PC-9 (cell line): ENCODE measurements at regions not wholly inside any gene's neighbourhood (a gene's known extent, or its start where the extent isn't known, plus 50 kb on each side); places are given as distances from the start of the nearest gene placed in this dataset.

Experiments used
- BruUV-seq: library from RNA; stranded (reverse); fragments of 400-500 nt; replicated peaks from 2 replicates; lab custom pipeline; 2021; lab: Mats Ljungman, UMichigan
- CTCF ChIA-PET: fragments of 300-600 bp; sonication (Branson Sonifier 250); formaldehyde crosslinking; loops from one replicate; lab custom pipeline; 2022; ENCODE audit warnings: antibody characterized with exemption; lab: Charles Lee
- POLR2A ChIA-PET: fragments of 300-600 bp; sonication (Branson Sonifier 250); formaldehyde crosslinking; loops from one replicate; lab custom pipeline; 2022; ENCODE audit warnings: antibody characterized with exemption; ENCODE audit not compliant: unreplicated experiment; lab: Charles Lee
- DNase-seq, 2 experiments: peaks; one replicate each; pipeline versions ENCODE4 v3.0.0 to v3.0.0-alpha.2; 2015 to 2022; ENCODE audit warnings: mixed read lengths in 1 of 2
- H2AFZ ChIP-seq: fragments of 200-600 bp; sonication (generic); 2 replicates; pipeline ENCODE4 v1.8.1; 2017; ENCODE audit warnings: antibody characterized with exemption
- H3F3A ChIP-seq: fragments of 200-600 bp; sonication (generic); 2 replicates; pipeline ENCODE4 v1.8.1; 2017; ENCODE audit warnings: antibody characterized with exemption, mild to moderate bottlenecking, low read depth; ENCODE audit not compliant: insufficient read depth
- H3K27ac ChIP-seq: fragments of 200-600 bp; sonication (generic); 2 replicates; pipeline ENCODE4 v1.6.1; 2016; ENCODE audit warnings: mixed run types
- H3K27me3 ChIP-seq: fragments of 200-600 bp; sonication (generic); 2 replicates; pipeline ENCODE4 v1.6.1; 2016; ENCODE audit warnings: low read depth, mixed run types; ENCODE audit not compliant: insufficient read depth
- H3K36me3 ChIP-seq: fragments of 200-600 bp; sonication (generic); 2 replicates; pipeline ENCODE4 v1.6.1; 2016; ENCODE audit warnings: low read depth, mixed run types
- H3K4me1 ChIP-seq: fragments of 200-600 bp; sonication (generic); replicated peaks from 2 replicates; pipeline ENCODE4 v1.6.1; 2016; ENCODE audit warnings: mixed run types; ENCODE audit not compliant: insufficient read depth
- H3K4me2 ChIP-seq: fragments of 200-600 bp; sonication (generic); 2 replicates; pipeline ENCODE4 v1.6.1; 2017; ENCODE audit warnings: mixed run types
- H3K4me3 ChIP-seq: fragments of 200-600 bp; sonication (generic); 2 replicates; pipeline ENCODE4 v1.6.1; 2016; ENCODE audit warnings: mixed run types
- H3K79me2 ChIP-seq: fragments of 200-600 bp; sonication (generic); 2 replicates; pipeline ENCODE4 v1.6.1; 2017; ENCODE audit warnings: low read depth, mixed run types
- H3K9me2 ChIP-seq: fragments of 200-600 bp; sonication (generic); 2 replicates; pipeline ENCODE4 v1.8.1; 2017; ENCODE audit warnings: mild to moderate bottlenecking; ENCODE audit not compliant: insufficient read depth
- H3K9me3 ChIP-seq: fragments of 200-600 bp; sonication (generic); 2 replicates; pipeline ENCODE4 v1.8.1; 2016; ENCODE audit warnings: low read depth; ENCODE audit not compliant: insufficient read depth
- H4K20me1 ChIP-seq: fragments of 200-600 bp; sonication (generic); 2 replicates; pipeline ENCODE4 v1.8.1; 2017; ENCODE audit not compliant: insufficient read depth
- CTCF ChIP-seq: fragments of 200-600 bp; sonication (generic); conservative IDR thresholded peaks from 2 replicates; pipeline ENCODE4 v1.6.1; 2017; ENCODE audit warnings: mixed run types, antibody characterized with exemption, mild to moderate bottlenecking, moderate library complexity
- EZH2 ChIP-seq: fragments of 200-600 bp; sonication (generic); IDR thresholded peaks from 2 replicates; pipeline ENCODE4 v1.8.0; 2017; ENCODE audit warnings: antibody characterized with exemption, low read depth
- intact Hi-C: fragments of 100-400 bp; cut with micrococcal nuclease; formaldehyde crosslinking; loops from one replicate; pipeline ENCODE4 v1.10.0; 2022; ENCODE audit not compliant: unreplicated experiment

- Histone ChIP-seq H3K4me3 (no peak overlapping the region), H3K27ac (no peak overlapping the region), H3K79me2 (no peaks in the 10 kb centered on the region), H3K9me3 (no peaks in the 10 kb centered on the region), H3K4me1 (no peaks in the 10 kb centered on the region), H3K27me3 (no peaks in the 10 kb centered on the region), H2AFZ (no peak overlapping the region), H3K36me3 (no peaks in the 10 kb centered on the region), H3K4me2 (no peak overlapping the region), H3K9me2 (no peaks in the 10 kb centered on the region), H3F3A (no peaks in the 10 kb centered on the region), H4K20me1 (no peaks in the 10 kb centered on the region)
- intact Hi-C loops: no loop called here
- DNase-seq: no peak
- BruUV-seq: no TSS peak
- POLR2A ChIA-PET: no interaction called here
- CTCF ChIA-PET: no interaction called here
- TF ChIP-seq CTCF (no peak), EZH2 (no peak)
These were observed 278.0 kb downstream of the HLX start for GRCh38 chr1:221157026-221157761.

GRCh38 chr1:221159608-221160007 lies 280.4 kb downstream of the HLX start:
- Histone ChIP-seq H3K27ac (no peak overlapping the region), H3K9me2 (no peaks in the 10 kb centered on the region), H3K4me2 (no peak overlapping the region), H3K36me3 (no peaks in the 10 kb centered on the region), H2AFZ (no peak overlapping the region), H3K9me3 (no peaks in the 10 kb centered on the region), H3K27me3 (no peaks in the 10 kb centered on the region), H4K20me1 (no peaks in the 10 kb centered on the region), H3K79me2 (no peaks in the 10 kb centered on the region), H3F3A (no peaks in the 10 kb centered on the region), H3K4me1 (no peaks in the 10 kb centered on the region), H3K4me3 (no peak overlapping the region)
- TF ChIP-seq CTCF (no peak), EZH2 (no peak)
- POLR2A ChIA-PET: no interaction called here
- intact Hi-C loops: no loop called here
- CTCF ChIA-PET: no interaction called here
- no peak for DNase-seq
- no TSS peak for BruUV-seq

GRCh38 chr1:221161571-221162041 lies 282.4 kb downstream of the HLX start:
- H3K4me1 ChIP-seq: no peaks in the 10 kb centered on the region
- intact Hi-C loops: no loop called here
- no peak overlapping the region for H3K4me3 ChIP-seq
- TF ChIP-seq EZH2 (no peak), CTCF (no peak)
- H4K20me1 ChIP-seq: no peaks in the 10 kb centered on the region
- no peaks in the 10 kb centered on the region for H3K36me3 ChIP-seq
- H3K9me2 ChIP-seq: no peaks in the 10 kb centered on the region
- no peak overlapping the region for H3K4me2 ChIP-seq
- no peak overlapping the region for H2AFZ ChIP-seq
- no peaks in the 10 kb centered on the region for H3K79me2 ChIP-seq
- H3K27ac ChIP-seq: no peak overlapping the region
- DNase-seq: no peak
- POLR2A ChIA-PET: interaction anchor here (0.7 kb wide), 1 partner anchor 287 kb away, joined by 5 read pairs; no protein-coding TSS in a partner anchor
- H3K9me3 ChIP-seq: no peaks in the 10 kb centered on the region
- CTCF ChIA-PET: no interaction called here
- no peaks in the 10 kb centered on the region for H3F3A ChIP-seq
- BruUV-seq: no TSS peak
- no peaks in the 10 kb centered on the region for H3K27me3 ChIP-seq
